ENCODE measurements at regions not wholly inside any gene's neighbourhood (a gene's known extent, or its start where the extent isn't known, plus 50 kb on each side); places are given as distances from the start of the nearest gene placed in this dataset.

DNA sequence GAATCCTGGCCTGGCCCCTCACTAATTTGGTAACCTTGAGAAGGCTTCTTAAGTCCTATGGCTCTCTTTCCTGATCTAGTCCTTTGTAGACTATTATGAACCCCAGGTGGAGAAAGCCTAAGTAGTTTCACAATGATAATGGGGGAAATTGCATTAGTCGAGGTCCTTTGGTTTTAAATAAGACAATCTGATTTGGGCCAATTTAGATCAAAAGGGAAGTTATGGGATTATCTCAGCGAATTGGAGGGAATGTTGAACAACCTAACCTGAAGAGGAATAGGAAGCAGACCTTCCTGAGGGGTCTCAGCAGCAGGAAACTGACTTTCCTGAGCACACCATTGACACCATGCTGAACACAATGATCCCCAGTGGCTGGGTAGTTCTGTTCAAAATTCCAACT is 331.5 kb downstream of the PRDM5 start:
- intact Hi-C loops (cut with micrococcal nuclease): no loop called here
- CTCF ChIA-PET: no interaction called here

More for the DNA sequence above, 331.5 kb downstream of the PRDM5 start:
- Histone ChIP-seq H3K9ac (ENCODE audit: low read depth, low read length) (no peak overlapping the region), H3K9me1 (ENCODE audit: insufficient read depth, low read length) (no peaks in the 10 kb centered on the region), H3K56ac (ENCODE audit: extremely low read depth, insufficient read depth, low read length) (no peak overlapping the region), H3K9me3 (ENCODE audit: control insufficient read depth, insufficient read depth, low read length) (no peaks in the 10 kb centered on the region), H3K27ac (ENCODE audit: insufficient read depth, low read length) (no peak overlapping the region), H3K18ac (ENCODE audit: low read depth, low read length) (no peak overlapping the region), H3K14ac (replicated peaks; ENCODE audit: low read depth, low read length) (no peak overlapping the region), H2BK20ac (ENCODE audit: low read depth, low read length) (no peak overlapping the region), H3K4ac (ENCODE audit: low read depth, low read length) (no peak overlapping the region), H2BK5ac (ENCODE audit: low read depth, low read length, poor library complexity, severe bottlenecking) (no peak overlapping the region), H2AFZ (replicated peaks; ENCODE audit: low read length, poor library complexity) (no peak overlapping the region), H2BK15ac (ENCODE audit: low read depth, low read length) (no peak overlapping the region), H4K5ac (ENCODE audit: low read depth, low read length) (no peak overlapping the region), H3K4me3 (ENCODE audit: insufficient read depth, low read depth, low read length) (no peak overlapping the region), H3K4me1 (ENCODE audit: control insufficient read depth, insufficient read depth, low read length) (no peaks in the 10 kb centered on the region), H4K91ac (ENCODE audit: insufficient read depth, low read depth, low read length) (no peak overlapping the region), H4K8ac (ENCODE audit: low read depth in 2 of 2, low read length in 2 of 2) (no peak overlapping the region), H3K27me3 (ENCODE audit: control insufficient read depth, insufficient read depth, low read length) (no peaks in the 10 kb centered on the region), H4K20me1 (ENCODE audit: insufficient read depth, low read length) (no peaks in the 10 kb centered on the region), H3K79me1 (ENCODE audit: low read depth in 1 of 2, low read length in 2 of 2) (no peaks in the 10 kb centered on the region), H2AK9ac (replicated peaks; ENCODE audit: low read depth, low read length, poor library complexity) (no peak overlapping the region), H2AK5ac (ENCODE audit: low read depth, low read length) (no peak overlapping the region), H3K4me2 (ENCODE audit: low read depth, low read length) (no peak overlapping the region), H3K23ac (ENCODE audit: low read depth, low read length) (no peak overlapping the region), H2BK120ac (ENCODE audit: low read depth, low read length) (no peak overlapping the region), H3K36me3 (ENCODE audit: control insufficient read depth, insufficient read depth, low read length) (no peaks in the 10 kb centered on the region)
- ATAC-seq (ENCODE audit: low read depth) (no peak), DNase-seq (no peak)
- no peak for TF ChIP-seq RAD21 (IDR thresholded peaks at IDR 0.05; ENCODE audit: low read length)
- TF ChIP-seq SMC3 (IDR thresholded peaks at IDR 0.05; ENCODE audit: low read depth, low read length): no peak
- no peak for TF ChIP-seq POLR2A (IDR thresholded peaks at IDR 0.05; ENCODE audit: low read depth, low read length)
- TF ChIP-seq FOS (IDR thresholded peaks at IDR 0.05; ENCODE audit: low read depth, low read length): no peak
- TF ChIP-seq MAFK (IDR thresholded peaks at IDR 0.05; ENCODE audit: low read depth, low read length): no peak
- TF ChIP-seq BHLHE40 (IDR thresholded peaks at IDR 0.05; ENCODE audit: low read depth, low read length): no peak
- no peak for TF ChIP-seq RFX5 (IDR thresholded peaks at IDR 0.05; ENCODE audit: low read depth, low read length)
- TF ChIP-seq MXI1 (IDR thresholded peaks at IDR 0.05; ENCODE audit: borderline replicate concordance, low read depth, low read length): no peak
- TF ChIP-seq NFE2L2 (IDR thresholded peaks at IDR 0.05; ENCODE audit: low read depth, low read length): no peak
- TF ChIP-seq, protein P1, sequence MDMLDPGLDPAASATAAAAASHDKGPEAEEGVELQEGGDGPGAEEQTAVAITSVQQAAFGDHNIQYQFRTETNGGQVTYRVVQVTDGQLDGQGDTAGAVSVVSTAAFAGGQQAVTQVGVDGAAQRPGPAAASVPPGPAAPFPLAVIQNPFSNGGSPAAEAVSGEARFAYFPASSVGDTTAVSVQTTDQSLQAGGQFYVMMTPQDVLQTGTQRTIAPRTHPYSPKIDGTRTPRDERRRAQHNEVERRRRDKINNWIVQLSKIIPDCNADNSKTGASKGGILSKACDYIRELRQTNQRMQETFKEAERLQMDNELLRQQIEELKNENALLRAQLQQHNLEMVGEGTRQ (IDR thresholded peaks at IDR 0.05; ENCODE audit: low read depth, low read length): no peak
- in situ Hi-C loops (cut with MboI; ENCODE audit: low sequenced_read_pairs): no loop called here
- POLR2A ChIA-PET (ENCODE audit: unreplicated experiment): no interaction called here
- dilution Hi-C loops (cut with HindIII; ENCODE audit: low sequenced_read_pairs, unreplicated experiment): no loop called here
- BruUV-seq (replicated peaks): no TSS peak
- no CpG with 5 or more reads among the region's 2 CpGs for WGBS, 2 experiments (ENCODE audit: extremely low coverage in 2 of 2, insufficient read length in 1 of 2)

All from IMR-90 (cell line).